ENCODE measurements at regions not wholly inside any gene's neighbourhood (a gene's known extent, or its start where the extent isn't known, plus 50 kb on each side); places are given as distances from the start of the nearest gene placed in this dataset.

DNA sequence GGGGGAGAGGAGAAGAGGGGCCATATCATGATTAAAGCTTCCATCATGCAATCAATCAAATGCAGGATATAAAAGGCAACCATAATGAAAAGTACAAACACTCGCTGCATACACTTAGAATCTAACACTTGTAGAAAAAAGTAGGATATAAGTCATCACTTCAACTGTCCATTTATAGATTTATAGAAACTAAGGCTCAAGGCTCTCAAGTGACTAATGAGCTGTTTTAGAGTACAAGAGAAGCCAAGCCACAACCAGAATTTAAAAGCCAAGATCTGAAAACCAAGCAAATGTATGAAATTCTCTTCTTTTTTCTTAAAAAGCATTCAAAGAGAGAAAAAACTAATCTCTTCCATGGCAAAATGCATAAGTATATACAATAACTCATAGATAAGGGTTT, 160.2 kb upstream of the BLID start:
- no peak for DNase-seq (ENCODE audit: low read depth, low spot score)

DNA sequence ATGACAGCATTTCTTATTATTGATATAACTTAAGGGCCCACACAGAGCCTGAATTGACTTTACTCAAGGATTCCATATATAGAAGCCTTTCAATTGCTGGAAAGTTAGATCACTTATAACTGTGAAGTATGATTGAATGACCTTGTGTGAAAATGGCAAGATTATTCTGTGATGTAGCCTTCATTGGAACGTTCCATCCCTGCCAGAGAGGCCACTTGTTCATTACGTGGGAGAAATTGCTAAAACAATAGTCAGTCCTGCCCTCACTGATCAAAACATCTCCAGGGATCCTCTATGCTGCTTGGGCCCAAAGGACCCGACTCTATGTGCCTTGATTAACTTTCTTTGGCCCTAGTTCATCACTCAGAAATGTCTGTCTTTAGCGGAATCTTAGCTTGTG, 159.5 kb upstream of the BLID start:
- DNase-seq (ENCODE audit: low read depth, low spot score), result no peak

DNA sequence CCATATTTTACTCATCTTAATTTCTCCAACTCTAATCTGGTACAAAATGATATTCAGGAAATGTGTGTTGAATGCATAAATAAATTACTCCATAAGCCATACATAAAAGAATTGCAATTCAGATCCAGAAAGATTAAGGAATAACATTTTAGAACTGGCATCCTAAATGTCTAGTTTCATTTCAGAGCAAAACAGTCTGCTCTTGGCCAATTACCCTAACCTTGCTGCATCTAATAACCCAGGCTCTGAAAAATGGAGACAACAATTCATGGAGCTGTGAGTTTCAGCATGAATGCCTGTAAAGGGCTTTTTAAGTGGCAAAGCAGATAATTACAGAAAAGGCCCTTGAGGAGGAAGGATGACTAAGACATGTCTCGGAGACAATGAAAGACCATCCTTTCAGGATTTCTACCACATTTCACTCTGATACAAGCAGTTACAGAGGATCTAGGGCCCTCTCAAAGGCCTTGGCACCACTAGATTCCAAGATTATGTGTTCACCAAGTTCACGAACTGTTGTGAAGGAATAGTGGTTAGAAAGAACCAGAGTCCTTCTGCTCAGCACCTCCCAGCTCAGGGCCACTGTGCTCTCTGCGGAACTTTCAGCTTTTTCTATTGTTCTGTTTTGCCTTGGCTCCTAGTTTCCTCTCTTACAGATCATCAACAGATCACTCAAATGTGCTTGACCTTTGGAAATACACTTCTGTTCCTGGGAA, 157.6 kb upstream of the BLID start:
- DNase-seq (ENCODE audit: low read depth, low spot score), result no peak

DNA sequence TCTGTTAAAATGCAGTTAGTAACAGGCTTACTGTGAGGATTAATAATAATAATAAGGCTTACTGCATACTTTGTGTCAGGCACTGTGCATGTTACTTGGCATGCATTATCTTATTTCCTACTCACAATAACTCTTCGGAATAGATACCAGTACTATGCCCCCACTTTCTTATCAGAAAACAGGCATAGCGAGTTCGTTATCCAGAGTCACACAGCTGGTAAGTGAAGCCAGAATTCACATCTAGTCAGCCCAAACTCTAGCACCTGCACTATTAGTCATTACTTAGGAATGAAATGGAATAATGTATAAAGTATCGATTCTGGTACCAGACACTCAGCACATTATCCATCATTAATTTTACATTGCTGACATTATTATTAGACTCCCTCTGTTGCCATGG, 155.7 kb upstream of the BLID start:
- DNase-seq (ENCODE audit: low read depth, low spot score), result no peak

DNA sequence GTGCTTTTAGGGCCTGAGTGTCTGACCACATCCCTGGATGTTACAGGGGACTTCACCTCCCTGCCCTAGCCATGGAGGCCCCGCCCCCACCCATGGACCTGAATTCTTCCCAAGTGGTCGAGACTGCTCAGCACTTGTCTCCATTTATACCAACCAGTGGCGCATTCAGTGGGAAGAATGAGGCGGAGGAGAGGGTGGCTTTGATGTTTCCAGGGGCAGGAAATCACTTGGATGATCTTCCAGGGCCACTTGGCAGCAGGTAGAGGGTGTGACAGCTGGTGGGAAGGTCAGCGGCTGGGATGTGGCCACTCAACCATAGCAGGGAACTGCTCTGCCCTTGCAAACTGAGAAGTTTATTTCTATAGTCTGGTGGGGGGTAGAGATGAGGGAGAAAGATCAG, 155.1 kb upstream of the BLID start:
- no peak for DNase-seq (ENCODE audit: low read depth, low spot score)

DNA sequence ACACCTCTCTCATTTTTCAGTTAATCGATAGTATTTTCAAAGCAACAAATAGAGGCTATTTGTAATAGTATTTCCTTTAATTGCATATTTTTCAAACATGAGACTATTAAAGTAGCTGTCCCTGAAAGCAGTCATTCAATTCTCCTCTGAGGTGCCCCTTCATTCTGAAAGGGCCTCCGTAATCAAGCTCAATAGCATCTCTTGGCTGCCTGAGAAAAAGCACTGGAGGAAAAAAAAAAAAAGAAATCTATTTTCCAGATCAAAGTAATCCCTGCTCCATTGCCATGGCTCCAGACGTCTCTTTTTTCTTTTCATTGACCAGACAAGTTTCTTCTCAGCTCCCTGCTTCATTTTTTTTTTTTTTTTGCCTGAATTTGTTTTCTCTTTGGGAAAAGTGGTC, 154.5 kb upstream of the BLID start:
- DNase-seq (ENCODE audit: low read depth, low spot score), result no peak

DNA sequence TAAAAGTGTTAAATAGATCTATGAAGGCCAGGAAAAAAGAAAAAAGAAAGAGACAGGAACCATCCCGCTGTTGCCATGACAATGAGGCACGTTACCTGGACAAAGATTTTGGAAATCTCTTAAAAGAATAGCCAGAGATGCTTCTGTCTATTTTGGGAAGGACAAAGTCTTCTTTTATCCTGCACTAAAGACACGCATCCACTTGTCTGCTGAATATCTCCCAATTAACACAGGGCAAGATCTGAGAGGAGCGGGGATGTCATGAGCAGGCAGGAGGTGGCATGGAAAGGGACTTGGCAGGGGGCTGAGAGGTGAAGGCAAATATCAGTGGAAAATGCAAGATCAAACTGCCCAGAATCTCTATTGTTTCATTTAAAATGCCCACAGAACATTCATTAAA, 153.8 kb upstream of the BLID start:
- no peak for DNase-seq (ENCODE audit: low read depth, low spot score)

DNA sequence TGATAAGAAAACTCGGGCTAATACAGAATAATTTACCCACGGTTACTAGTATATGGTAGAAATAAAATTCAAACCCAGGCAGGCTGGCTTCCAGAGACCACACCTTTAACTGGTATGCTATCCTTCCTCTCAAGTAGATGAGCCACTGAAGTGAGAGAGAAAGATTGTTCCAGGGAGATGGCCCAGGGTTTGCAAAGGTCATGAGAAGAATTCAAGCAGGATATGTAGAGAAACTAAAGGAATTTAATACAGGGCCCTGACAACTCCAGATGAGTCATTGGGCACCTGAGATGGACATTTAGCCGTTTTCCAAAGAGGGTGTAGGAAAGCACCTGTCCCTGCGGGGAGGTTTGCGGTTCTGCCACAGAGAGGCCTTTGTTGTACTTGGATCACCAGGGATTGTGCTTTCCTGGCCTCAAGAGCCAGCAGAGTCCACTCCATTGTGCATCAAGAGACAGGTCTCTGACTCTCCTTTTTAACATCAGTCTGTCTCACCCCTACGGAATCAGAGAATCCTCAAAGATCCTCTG, 152.7 kb upstream of the BLID start:
- DNase-seq (ENCODE audit: low read depth, low spot score), result no peak

DNA sequence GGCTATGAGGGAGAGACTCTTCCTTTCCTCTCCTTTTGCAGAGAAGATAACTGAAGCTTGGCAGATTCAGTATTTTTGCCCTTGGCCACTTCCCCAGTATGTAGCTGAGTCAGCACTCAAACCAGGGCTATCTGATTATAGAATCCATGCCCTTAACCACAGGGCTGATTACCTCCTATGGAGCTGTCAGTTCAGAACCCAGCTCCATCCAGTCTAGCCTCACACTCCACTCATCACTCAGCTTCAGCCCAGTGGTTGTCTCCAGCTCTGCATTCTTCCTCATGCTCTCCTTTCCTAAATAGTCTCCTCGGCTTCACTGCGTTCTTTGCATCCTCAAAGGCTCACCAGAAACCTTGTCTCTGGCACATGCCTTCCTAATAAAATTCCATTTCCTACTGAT, 151.6 kb upstream of the BLID start:
- DNase-seq (ENCODE audit: low read depth, low spot score), result peak; percentile 72

DNA sequence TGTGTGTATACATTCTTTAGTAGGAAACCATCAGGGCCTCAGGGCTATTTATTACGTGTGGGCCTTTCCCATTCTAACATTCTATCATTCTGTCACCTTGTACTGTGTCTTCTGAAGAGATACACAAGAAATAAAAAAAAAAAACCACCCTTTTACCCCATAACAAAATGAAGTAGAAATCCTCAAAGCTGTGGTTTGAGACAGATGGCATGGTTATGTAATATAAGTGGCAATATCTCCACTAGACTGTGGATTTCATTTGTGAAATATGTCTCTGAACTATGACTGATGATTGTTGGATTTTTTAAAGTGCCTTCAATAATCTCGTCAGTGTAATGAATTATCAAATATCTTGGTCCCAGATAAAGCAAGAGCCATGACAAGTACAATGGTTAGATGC, 150.0 kb upstream of the BLID start:
- DNase-seq (ENCODE audit: low read depth, low spot score), result no peak

DNA sequence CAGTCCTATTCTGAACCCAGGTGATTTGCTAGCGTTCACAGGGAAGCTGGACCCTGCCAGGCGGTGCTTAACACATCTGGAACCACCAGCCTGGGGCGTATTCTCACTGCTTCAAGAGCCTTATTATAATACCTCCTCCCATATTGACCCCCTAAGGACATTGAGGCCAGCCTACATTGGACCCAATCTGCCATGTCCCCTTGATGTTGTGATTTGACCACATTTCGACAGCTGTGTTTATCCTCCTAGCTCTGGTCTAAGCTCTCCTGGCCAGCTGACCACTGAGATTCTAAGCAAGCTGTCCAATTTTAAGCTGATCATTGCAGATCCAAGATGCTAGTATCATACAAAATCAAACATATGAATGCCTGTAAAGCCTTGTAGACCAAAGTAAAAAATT, 148.1 kb upstream of the BLID start:
- DNase-seq (ENCODE audit: low read depth, low spot score), result no peak

DNA sequence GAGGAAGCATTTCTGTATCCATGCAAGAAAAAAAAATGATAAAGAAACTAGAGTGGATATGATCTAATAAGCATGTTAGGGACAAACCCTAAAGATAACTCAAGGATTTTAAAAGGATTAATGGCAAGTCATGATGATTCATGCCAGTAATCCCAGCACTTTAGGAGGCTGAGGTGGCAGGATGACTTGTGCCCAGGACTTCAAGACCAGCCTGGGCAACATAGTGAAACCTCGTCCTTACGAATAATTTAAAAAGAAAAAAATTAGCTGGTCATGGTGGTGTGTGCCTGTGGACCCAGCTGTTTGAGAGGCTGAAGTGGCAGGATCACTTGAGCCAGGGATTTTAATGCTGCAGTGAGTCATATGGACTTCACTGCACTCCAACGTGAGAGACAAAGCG, 145.5 kb upstream of the BLID start:
- no peak for DNase-seq (ENCODE audit: low read depth, low spot score)

DNA sequence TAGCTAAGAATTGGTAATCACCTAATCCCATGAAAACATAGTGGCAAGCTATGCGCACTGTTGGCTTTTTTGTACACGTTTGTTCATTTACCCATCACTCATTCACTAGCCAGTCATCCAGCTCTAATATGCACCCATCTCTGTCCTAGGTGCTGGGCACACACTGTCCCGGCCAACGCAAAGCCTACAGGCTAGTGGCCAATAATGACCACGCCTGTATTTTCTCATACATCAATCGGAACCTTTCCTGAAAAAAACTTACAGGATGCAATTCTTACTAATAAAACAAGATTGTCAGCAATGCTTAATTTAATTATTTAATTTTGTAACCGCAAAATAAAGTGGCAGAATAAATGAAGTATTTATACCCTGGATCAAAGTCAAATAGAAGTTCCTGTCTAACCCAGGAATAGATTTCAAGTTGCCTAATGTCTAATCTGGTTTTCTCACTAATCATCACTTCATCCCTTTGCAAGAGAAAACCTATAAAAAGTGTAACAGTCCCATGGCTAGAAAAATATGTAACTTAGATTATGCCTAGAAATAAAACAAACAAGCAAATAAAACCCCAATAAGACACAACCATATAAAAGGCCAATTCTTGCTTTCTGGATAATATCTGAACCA, 143.3 kb upstream of the BLID start:
- DNase-seq (ENCODE audit: low read depth, low spot score), result no peak

DNA sequence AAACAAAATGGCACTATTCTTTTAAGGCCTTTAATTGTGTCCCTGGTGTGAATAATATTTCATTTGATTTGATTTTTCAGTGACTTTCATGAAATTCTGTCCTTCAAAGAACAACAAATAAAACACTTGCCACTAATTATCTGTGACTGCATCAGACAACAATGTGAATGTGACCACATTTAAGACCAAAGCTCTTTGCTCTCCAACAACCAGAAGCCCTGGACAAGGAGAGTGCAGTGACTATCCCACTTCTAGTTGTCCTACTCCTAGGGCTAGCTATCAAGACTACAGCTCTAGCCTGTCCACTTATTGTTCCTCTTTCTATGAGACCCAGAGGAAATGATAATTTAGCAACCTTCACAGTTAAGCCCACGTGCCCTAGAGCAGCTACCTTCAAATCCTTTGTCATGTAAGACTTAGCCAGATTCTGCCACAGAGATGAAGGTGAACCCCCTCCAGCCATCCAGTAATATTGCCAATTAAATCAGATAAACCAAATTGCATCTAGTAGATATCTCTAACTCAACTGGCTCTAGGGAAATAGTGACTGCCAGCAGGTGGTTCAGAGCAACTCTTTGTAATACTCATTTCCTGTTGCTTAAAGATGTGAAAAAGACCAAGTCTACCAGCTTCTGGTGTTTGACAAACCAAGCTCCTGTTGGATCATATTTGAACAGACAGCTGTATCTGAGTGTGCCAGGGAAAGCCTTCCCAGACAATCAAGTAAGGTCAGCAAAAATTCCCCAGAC, 142.6 kb upstream of the BLID start:
- no peak for DNase-seq (ENCODE audit: low read depth, low spot score)

DNA sequence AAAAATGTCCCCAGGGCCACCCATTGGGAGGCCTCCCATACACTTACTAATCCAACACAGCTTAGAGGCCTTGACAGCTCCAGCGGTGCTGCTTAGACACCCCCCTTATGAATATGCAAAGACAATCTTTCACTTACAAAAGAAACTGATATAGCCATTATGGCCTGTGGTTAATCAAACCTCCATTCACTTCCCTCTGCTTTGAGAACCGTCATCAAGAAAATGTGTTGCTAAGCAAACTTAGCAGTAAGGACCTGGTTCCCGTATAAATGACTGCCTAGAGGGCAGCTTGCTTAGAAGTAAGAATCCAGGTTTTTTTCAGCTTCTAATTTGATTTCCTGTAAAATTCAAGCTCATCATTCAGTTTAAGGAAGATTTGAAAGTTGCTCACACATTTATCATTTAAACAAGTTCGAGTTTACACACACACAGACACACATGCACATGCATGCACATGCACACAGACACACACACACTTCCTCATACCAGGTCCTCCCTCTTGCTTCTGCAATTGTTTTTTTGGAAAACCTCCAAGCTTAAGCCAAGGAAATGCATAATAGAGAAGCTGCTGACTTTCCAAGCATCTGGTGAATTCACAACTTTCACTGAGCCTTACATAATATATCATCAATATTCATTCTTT, 137.7 kb upstream of the BLID start:
- peak; percentile 11 for DNase-seq (ENCODE audit: low read depth, low spot score)

DNA sequence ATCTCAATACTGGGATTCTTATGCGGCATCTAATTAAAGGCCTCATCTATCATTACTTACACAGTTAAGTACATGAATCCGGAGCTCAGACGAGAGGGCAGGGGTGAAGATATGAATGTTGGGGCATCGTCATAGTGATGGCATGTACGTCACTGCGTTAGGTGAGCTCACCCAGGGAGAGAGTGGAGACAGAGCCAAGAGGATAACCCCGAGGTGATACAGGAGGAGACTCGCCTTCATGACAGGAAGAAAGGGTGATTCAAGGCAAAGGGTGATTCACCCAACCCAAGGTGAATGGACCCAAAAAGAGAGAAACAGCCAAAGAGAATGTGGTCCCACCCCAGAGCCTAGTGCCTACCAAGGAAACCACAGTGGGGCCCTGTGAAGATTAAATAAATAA, 132.9 kb upstream of the BLID start:
- no peak for DNase-seq (ENCODE audit: low read depth, low spot score)

DNA sequence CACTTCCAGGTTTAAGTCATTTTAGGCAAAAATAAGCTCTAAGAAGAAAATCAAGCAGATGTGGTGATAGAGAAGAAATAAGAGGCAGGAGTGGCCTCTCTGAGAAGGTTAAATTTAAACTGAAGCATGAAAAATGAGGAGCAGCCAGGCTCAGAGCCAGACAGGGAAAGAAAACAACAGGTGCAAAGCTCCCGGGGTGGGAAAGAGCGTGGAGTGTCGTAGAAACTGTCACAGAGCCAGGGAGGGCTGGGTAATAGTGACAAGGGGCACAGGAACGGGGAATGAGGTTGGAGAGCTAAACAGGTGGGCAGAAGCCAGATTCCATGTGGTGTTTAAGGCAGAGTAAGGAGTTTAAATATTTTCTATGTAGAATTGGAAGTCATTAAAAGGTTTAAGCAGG, 132.1 kb upstream of the BLID start:
- no peak for DNase-seq (ENCODE audit: low read depth, low spot score)

DNA sequence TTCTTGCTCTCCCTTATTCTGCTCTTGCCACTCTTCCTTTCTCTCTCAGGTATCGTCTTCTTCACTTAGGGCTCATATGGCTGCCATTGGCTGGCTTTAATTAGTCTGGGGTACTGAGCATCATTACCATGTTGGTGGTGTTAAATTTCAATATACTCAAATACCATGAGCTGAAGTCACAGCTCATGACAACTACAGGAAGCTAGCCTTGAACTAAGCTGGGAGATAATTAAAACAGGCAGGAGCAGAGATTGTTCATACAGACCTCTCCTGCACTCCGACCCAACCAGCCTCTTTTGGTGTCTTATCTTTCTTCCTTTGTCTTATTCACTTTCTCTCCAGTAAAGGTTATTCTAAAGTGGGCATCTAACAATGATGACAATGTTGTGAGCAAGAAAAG, 130.9 kb upstream of the BLID start:
- DNase-seq (ENCODE audit: low read depth, low spot score), result no peak

DNA sequence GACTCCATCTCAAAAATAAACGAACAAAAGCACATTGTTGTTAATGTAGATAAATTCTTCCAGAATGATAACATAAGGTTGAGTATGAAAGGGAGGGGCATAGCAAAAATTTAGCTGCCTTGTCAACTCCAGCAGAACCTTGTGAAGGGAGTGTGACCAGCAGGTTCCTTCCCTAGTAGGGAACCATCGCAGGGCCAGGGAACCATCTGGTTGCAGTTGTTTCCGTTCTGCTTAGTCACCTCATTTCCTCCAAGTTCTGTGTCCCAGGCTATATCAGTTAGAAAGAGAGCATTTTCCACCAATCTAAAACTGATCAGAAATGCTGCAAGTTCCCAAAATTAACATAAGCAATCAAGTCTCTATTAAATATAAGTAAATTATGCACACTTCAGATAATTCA, 126.7 kb upstream of the BLID start:
- DNase-seq (ENCODE audit: low read depth, low spot score), result no peak

DNA sequence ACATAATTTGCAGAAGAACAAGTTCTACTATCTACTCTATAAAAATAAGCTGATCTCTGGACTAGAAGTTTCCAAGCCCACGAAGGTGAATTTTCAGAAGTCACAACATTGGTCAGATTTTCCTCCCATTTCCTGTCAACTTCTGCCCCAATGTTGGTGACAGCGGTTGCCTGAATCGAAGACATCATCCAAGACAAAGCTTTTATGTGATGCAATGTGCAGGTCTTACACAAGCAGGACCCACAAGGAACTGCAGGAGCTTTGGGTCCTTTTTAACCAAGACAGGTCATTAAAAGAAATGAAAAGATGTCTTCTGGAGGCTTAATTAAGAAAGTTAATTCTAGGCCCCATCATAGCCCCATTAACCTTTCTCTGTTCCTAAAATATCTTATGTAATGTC, 125.6 kb upstream of the BLID start:
- DNase-seq (ENCODE audit: low read depth, low spot score), result no peak

DNA sequence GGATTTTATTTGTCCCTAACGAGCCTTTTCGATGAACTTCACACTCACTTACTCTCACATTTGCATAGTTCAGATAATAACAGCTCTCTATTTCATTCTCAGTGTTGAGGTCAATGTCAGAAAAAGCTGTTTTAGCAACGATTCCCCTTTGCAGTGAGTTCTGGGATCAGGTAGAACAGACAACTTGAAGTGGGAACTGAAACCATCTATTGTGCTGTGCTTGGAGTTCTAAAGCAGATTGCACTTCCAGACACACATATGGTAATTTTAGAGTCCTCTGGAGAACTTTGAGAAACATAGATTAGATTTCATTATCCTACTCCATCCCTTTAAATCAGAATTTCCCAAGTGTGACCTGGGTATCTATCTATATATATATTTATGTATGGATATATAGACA, 124.6 kb upstream of the BLID start:
- DNase-seq (ENCODE audit: low read depth, low spot score), result no peak

DNA sequence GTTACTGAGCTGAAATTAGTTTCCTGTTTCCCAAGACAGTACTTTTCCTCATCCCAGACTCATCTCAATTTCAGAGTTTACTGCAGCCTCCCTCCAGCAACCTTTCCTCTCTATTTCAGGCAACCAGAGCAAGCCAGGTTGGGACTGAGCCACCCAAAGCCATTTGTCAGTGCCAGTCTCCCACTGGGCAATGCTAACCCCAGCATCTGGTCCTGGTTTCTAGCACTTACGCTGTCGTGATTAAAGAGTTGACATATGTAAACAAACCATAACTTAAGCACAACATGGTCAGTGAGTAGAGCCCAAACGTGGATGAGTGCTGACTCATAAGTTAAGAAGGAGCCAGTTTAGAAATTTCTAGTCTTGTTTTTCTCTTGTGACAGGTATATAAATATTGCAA, 119.6 kb upstream of the BLID start:
- peak; percentile 5 for DNase-seq (ENCODE audit: low read depth, low spot score)

All from ELF-1 (cell line).